Right renal pelvis (tissue), 4 donors: ENCODE measurements at regions not wholly inside any gene's neighbourhood (a gene's known extent, or its start where the extent isn't known, plus 50 kb on each side); places are given as distances from the start of the nearest gene placed in this dataset.
"Not testable (repeated sequence)": the region's sequence is repeated elsewhere in the genome, so short reads cannot be mapped to it uniquely, and the experiment has no call there.

Experiments
- DNase-seq, 4 donors: peaks; one replicate each; pipeline ENCODE4 v3.0.0-alpha.2; 2013; ENCODE audit warnings: low read depth in 4 of 4, low spot score in 3 of 4, missing footprints in 1 of 4

DNA sequence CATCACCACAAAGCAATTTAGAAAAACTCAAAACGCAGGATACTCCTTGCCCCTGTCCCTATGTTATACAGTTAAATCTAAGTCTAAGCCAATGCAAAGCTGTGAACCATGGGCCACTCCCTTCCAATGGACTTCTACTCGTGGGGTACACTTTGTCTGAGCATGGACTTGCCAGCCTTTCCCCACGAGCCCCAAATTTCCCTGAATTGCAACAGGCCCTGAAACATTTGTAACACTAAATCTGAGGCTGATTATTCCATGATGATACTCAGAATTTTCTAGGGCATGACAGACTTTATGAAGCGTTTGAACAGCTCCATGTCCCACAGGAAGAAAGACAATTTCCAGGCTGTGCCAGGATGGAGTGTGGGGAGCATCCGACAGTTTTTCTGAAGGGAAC lies 189.6 kb downstream of the TXNL1 start:
- no peak for DNase-seq

GRCh38 chr18:56445422-56445821 lies 193.0 kb downstream of the TXNL1 start:
- no peak for DNase-seq

DNA sequence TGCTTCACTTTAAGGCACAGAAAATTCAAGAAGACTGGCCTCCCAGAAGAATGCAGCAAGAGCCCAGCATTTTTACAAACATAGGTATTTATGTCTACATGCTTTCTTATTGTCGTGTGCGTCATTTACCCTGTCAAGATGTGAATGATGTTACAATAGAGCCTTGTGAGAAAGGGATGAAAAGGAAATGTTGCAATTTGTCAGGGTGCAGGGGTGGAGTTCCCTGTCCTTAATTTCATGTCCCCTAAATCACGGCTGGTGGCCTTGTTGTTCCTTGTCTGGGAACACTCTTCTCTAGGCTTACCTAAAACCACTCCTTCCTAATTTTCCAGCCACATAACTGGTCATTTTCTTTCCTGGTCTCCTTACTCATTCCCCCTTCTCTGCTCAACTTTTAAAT lies 194.2 kb downstream of the TXNL1 start:
- no peak for DNase-seq

DNA sequence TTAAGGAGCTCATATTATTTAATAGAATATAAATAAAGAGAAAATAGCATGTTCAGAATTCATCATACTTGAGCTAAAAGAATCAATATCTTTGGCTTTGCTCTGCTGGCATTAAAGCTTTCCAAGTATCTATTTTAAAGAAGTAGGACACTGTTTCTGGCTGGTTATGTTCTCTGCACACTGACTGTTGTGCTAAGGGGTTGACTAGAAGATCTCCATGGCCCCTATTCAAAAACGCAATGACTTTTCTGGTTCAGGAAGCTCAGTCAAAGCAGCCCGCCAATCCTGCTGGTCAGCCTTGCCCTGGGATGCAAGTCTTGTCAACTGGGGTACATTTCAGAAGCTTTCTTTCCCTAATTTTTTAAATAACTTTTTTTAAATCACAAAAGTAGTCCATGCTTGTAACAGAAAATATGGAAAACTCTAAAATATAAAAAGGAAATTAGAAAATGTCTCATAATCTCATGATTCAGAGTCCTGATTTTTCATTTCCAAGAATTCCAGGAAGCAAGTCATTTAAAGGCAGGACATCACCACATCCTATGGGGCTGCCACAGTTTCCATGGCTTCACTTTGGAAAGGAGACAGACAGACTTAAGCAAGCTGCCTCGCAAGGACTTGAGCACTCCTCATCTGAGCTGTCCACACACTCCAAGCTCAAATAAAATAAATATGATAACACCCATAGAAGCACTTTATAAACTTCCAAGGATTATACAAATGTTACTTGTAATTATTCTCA lies 195.1 kb downstream of the TXNL1 start:
- DNase-seq = no peak

- not testable (repeated sequence) for DNase-seq
Observed at GRCh38 chr18:56438480-56438879, 199.9 kb downstream of the TXNL1 start.

- DNase-seq = no peak
Observed at GRCh38 chr18:56436651-56437050, 201.7 kb downstream of the TXNL1 start.

DNA sequence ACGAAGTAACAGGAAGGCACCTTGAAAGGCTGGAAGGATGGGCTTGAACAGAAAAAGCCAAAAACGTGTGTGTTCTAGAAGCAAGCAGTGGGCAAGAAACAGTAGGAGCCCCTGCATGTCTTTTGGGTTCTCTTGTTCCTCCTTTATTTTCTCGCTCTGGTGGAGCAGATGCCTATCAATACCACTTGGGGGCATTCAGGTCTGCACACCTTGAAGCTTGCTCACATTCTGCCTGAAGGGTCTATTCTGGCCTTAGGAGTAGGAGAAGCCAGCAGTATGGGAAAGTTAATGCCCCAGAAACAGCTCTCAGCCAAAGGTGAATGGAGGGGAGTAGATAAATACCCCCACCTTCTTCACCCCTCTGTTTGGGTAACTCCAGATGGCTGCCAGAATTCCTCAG lies 204.5 kb downstream of the TXNL1 start:
- no peak for DNase-seq

DNA sequence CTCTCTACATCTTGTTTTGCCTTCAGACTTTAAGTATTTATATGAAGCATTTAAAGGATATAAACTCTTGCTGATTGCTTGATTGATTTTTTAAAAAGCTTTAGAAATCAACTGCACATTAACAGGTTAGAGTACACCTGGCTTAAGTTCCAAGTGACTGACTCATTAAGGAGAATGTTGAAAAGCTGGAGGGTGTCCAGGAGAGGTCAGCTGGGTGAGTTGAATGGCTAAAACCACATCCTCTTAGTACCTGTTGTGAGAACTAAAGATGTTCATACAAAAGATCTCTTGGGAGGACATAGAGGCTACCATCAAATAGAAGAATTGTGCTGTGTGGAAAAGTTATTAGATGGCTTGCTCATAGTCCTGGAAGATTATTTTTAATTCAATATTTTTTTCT lies 206.8 kb downstream of the TXNL1 start:
- no peak for DNase-seq

GRCh38 chr18:56423626-56424025 lies 214.8 kb downstream of the TXNL1 start:
- DNase-seq = no peak

GRCh38 chr18:56421647-56422046 lies 216.7 kb downstream of the TXNL1 start:
- no peak for DNase-seq

- DNase-seq = not testable (repeated sequence)
Observed at GRCh38 chr18:56420868-56421267, 217.5 kb downstream of the TXNL1 start.

DNA sequence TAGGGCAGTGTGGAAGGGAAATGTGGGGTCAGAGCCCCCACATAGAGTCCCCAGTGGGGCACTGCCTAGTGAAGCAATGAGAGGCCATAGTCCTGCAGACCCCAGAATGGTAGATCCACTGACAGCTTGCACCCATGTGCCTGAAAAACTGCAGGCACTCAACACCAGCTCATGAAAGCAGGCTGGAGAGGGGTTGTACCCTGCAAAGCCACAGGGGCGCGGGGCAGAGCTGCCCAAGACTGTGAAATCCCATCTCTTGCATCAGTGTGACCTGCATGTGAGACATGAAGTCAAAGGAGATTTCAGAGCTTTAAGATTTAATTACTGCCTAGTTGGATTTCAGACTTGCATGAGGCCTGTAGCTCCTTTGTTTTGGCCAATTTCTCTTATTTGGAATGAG lies 224.0 kb downstream of the TXNL1 start:
- DNase-seq = no peak

DNA sequence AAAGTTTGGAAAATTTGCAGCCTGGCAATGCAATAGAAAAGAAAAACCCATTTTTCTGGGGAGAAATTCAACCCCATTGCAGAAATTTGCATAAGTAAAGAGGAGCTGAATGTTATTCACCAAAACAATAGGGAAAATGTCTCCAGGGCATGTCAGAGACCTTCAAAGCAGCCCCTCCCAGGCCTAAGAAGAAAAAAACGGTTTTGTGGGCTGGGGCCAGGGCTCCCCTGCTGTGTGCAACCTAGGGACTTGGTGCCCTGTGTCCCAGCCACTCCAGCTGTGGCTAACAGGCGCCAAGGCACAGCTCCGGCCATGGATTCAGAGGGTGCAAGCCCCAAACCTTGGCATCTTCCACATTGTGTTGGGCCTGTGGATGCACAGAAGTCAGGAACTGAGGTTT lies 224.5 kb downstream of the TXNL1 start:
- DNase-seq = no peak

DNA sequence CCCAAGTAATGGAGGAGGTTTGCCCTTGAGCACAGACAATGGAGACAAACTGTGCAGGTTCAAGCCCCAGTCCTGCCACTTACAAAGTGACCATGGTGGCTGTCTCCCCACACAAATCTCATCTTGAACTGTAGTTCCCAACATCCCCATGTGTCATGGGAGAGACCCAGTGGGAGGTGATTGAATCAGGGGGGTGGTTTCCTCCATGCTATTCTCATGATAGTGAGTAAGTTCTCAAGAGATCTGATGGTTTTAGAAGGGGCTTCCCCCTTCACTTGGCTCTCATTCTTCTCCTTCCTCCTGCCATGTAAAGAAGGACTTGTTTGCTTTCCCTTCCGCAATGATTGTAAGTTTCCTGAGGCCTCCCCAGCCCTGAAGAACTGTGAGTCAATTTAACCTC lies 225.4 kb downstream of the TXNL1 start:
- DNase-seq = no peak

- DNase-seq = no peak
Observed at GRCh38 chr18:56409736-56410135, 228.7 kb downstream of the TXNL1 start.

GRCh38 chr18:56407646-56408180 lies 230.7 kb downstream of the TXNL1 start:
- DNase-seq = no peak

DNA sequence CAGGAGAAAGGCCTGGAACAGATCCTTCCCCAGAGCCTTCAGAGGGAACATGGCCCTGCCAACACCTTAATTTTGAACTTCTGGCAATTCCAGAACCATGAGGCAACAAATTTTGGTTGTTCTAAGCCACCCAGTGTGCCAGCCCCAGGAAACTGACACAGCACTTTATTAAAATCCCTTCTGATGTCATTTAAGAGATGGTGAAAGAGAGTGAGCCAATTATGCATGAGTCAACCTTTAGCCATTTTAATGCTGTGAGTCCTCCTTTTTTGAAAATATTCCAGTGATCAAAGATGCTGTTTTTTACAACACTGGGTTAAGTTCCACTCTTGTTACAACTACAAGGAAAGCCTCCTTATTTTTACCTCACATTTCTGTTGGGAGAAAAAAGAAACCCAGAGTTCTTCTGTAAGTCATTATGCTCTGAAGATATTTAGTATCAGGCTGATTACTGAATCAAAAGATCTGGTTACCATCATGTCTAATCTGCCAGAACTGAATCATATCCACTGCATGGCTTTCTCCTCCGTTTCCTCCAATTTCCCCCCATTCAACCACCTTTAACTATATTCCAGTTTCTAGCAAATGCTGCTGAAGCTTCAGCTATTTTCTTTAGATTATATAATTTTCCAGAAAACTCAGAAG lies 235.4 kb downstream of the TXNL1 start:
- DNase-seq = no peak

- DNase-seq = no peak
Observed at GRCh38 chr18:56393870-56394269, 244.5 kb downstream of the TXNL1 start.

DNA sequence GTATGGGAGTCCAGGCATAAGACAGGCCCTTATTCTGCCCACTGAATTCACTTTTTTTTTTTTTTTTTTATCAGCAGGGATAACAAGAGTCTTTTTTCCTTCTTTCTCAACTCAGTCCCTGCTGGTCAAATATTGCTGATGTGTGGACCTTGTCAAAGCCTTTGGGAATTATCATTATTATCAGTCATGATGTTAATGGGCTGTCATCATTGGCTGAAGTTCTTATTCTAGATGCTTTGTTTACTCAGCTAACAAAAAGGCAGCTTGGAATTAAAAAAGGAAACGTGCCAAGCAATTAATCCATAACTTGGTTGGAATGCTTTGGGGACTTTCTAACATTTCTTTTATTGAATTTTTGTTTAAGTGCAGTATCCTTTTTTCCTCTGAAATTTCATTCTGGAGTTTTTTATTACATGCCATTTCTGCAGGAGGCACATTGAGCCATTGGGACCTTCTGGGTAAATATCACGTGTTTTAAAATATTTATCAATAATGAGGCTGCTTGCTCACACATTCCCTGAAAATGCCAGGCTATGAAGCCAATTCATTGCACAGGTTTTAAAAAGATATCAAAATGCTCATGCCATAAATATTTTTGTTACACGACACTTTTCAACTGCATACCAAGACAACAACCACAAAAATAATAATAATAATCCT lies 246.3 kb downstream of the TXNL1 start:
- DNase-seq = no peak

DNA sequence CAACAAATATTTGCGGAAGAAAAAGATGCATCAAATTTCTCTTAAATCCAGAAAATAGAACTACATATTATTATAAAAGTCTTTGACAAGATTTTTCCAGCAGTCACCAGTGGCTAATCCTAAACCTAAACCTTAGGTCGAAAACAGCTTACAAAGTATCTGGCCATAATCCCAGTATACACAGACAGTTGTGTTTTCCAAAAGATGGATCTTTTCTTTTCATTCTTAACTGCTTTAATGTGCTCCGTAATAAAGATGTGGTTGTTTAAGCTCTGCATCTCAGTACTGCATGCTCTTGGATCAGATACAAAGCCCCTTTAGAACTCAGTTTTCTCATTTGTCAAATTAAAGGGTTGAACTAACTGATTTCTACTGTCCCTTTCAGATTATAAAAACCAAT lies 247.8 kb downstream of the TXNL1 start:
- DNase-seq = no peak

DNA sequence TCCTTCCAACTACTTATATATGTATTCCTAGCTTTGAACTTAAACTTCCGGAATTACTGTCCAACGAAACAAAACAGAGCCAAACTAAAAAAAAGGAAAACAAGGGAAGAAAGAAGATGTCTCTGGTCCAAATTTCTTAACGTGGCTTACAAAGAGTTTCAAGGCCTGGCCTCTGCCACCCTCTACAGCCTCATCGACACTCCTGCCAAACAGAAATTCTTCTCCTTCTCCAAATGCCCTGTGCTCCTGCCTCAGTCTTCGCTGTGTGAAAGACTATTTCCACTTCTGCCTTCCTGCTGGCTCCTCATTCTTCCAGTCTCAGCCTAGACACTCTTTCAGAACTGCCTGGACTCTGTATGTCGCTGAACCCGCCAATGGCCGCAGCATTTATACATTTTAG lies 249.2 kb downstream of the TXNL1 start:
- no peak for DNase-seq

DNA sequence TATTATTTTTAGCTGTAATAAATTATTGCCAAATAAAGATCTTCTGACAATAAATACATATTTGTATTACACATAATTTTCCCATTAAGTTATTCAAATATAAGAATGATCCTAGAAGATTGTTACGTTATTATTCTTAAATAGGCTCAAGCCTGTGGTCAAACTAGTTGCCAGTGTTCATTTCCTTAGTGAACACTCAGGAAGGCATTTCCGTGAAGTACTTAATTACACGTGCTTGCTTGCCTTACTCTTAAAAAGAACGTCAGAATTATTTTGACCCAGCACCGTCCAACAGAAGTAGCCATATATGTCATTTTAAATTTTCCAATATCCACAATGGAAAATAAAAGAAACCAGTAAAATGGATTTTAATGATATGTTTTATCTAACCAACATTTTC lies 249.8 kb downstream of the TXNL1 start:
- no peak for DNase-seq
